Dermis blood vessel endothelial cell (primary cell): ENCODE measurements at regions not wholly inside any gene's neighbourhood (a gene's known extent, or its start where the extent isn't known, plus 50 kb on each side); places are given as distances from the start of the nearest gene placed in this dataset.
"Not testable (repeated sequence)": the region's sequence is repeated elsewhere in the genome, so short reads cannot be mapped to it uniquely, and the experiment has no call there.

Experiments used
- DNase-seq: peaks from one replicate; pipeline ENCODE4 v3.0.0; 2010

- DNase-seq = no peak
Observed at GRCh38 chr13:60214213-60215055, 50.7 kb upstream of the DIAPH3 start.

GRCh38 chr13:60220072-60220471, 56.3 kb upstream of the DIAPH3 start:
- DNase-seq = no peak

GRCh38 chr13:60221581-60221980, 57.9 kb upstream of the DIAPH3 start:
- DNase-seq = no peak

GRCh38 chr13:60226507-60226906, 62.8 kb upstream of the DIAPH3 start:
- peak; percentile 25 for DNase-seq

- DNase-seq = no peak
Observed at GRCh38 chr13:60227158-60227557, 63.4 kb upstream of the DIAPH3 start.

GRCh38 chr13:60229708-60230272, 66.1 kb upstream of the DIAPH3 start:
- DNase-seq = no peak

- no peak for DNase-seq
Observed at GRCh38 chr13:60230593-60230992, 66.9 kb upstream of the DIAPH3 start.

GRCh38 chr13:60242043-60242595, 78.4 kb upstream of the DIAPH3 start:
- DNase-seq = no peak

GRCh38 chr13:60244381-60244780, 80.7 kb upstream of the DIAPH3 start:
- no peak for DNase-seq

GRCh38 chr13:60251419-60251818, 87.7 kb upstream of the DIAPH3 start:
- not testable (repeated sequence) for DNase-seq

GRCh38 chr13:60258349-60258748, 94.6 kb upstream of the DIAPH3 start:
- DNase-seq = no peak

GRCh38 chr13:60260440-60260839, 96.7 kb upstream of the DIAPH3 start:
- DNase-seq = no peak

- DNase-seq = no peak
Observed at GRCh38 chr13:60261432-60262351, 98.0 kb upstream of the DIAPH3 start.

- no peak for DNase-seq
Observed at GRCh38 chr13:60265566-60265965, 101.8 kb upstream of the DIAPH3 start.

GRCh38 chr13:60267498-60268202, 103.9 kb upstream of the DIAPH3 start:
- DNase-seq = peak; percentile 4

- no peak for DNase-seq
Observed at GRCh38 chr13:60268203-60268555, 104.5 kb upstream of the DIAPH3 start.

GRCh38 chr13:60273971-60274527, 110.3 kb upstream of the DIAPH3 start:
- DNase-seq = no peak

GRCh38 chr13:60274655-60275054, 110.9 kb upstream of the DIAPH3 start:
- DNase-seq = no peak

GRCh38 chr13:60275208-60275607, 111.5 kb upstream of the DIAPH3 start:
- no peak for DNase-seq

- DNase-seq = not testable (repeated sequence)
Observed at GRCh38 chr13:60280524-60280923, 116.5 kb upstream of the TDRD3 start.

- no peak for DNase-seq
Observed at GRCh38 chr13:60282186-60282585, 114.8 kb upstream of the TDRD3 start.

- no peak for DNase-seq
Observed at GRCh38 chr13:60282708-60283107, 114.3 kb upstream of the TDRD3 start.
